Astrocyte of the cerebellum (primary cell): ENCODE measurements at regions not wholly inside any gene's neighbourhood (a gene's known extent, or its start where the extent isn't known, plus 50 kb on each side); places are given as distances from the start of the nearest gene placed in this dataset.

Source experiments
- DNase-seq: peaks from one replicate; pipeline ENCODE4 v3.0.0-alpha.2; 2011; ENCODE audit warnings: low read depth
- H3K4me3 ChIP-seq: 2 replicates; pipeline ENCODE4 v1.5.1; 2011; ENCODE audit warnings: mild to moderate bottlenecking, low read depth, low read length, moderate library complexity
- in situ Hi-C: cut with HindIII; loops from 2 replicates; pipeline ENCODE4 v1.10.0; 2017; ENCODE audit warnings: low sequenced_read_pairs
- TF ChIP-seq, protein P1 (sequence below): IDR thresholded peaks from 2 replicates; pipeline ENCODE4 v1.5.1; 2012; ENCODE audit warnings: low read length, low read depth, moderate library complexity, mild to moderate bottlenecking; ENCODE audit errors: missing control alignments

DNA sequence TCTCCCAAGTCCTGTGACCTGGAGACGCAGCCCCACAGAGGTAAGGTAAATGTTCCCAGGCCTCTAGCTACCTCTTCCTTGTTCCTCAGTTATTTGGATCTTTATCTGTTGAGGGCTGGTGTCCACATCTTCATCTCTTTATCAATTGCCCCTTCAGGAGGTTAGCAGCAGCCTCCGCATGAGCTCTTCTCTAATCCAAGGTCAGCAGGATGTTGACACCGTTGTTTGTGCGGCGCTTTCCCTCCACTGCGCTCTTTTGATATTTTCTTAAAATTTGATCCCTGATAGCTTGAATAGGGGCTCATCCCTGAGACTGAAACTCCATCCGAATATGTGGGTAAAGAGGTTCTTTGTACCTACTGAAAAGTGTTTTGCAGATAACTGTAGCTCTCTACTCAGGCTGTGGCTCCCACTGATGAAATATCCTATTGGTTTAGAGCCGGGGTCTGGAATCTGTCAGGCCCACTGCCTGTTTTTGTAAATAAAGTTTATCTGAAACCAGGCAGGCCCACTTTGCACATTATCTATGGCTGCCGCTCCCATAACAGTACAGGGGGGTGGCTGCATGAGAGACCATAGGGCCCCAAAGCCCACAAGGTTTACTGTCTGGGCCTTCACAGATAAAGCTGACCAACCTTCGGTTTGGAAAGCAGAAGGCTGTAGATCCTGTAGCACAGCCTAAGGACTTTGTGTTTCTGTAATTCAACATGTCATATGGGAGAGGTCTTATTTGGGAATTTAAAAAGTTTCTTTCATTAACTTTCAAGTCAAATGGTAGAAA, 362.6 kb downstream of the QKI start:
- no peak for DNase-seq
- no peak overlapping the region for H3K4me3 ChIP-seq
- TF ChIP-seq, protein P1, sequence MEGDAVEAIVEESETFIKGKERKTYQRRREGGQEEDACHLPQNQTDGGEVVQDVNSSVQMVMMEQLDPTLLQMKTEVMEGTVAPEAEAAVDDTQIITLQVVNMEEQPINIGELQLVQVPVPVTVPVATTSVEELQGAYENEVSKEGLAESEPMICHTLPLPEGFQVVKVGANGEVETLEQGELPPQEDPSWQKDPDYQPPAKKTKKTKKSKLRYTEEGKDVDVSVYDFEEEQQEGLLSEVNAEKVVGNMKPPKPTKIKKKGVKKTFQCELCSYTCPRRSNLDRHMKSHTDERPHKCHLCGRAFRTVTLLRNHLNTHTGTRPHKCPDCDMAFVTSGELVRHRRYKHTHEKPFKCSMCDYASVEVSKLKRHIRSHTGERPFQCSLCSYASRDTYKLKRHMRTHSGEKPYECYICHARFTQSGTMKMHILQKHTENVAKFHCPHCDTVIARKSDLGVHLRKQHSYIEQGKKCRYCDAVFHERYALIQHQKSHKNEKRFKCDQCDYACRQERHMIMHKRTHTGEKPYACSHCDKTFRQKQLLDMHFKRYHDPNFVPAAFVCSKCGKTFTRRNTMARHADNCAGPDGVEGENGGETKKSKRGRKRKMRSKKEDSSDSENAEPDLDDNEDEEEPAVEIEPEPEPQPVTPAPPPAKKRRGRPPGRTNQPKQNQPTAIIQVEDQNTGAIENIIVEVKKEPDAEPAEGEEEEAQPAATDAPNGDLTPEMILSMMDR = no peak
- in situ Hi-C loops = no loop called here

DNA sequence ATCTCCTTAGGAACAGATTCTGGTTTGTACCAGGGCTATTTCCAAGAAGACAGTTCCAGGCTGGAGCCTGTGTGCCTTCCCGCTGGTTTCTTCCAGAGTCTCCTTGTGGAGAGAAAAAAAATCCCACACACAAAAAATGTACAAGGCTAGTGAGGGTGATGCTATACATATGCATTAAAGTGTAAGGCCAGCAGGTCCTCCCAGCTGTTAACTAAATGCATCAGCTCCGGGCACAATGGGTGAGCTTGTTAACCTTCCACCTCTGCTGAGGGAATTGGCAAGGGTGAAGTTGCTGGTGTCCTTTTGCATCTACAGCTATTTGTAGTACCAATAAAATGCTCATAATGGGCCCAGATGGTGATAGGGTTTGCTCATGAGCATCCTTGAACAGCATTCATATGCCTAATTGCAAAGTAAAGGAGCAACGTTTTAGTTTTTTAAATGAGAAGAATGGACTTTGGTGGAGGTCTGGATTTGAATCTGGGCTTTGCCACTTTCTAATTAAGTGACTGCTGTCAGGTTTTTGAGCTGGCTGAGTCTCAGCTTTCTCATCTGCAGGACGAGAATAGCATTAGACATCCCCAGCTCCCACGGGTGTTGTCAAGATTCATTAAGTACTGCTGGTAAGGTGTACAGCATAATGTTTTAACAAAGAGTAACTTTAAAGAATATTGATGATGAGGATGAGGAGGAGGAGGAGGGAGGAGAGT, 361.8 kb downstream of the QKI start:
- no peak overlapping the region for H3K4me3 ChIP-seq
- TF ChIP-seq, protein P1 = no peak
- in situ Hi-C loops = no loop called here
- DNase-seq = no peak

DNA sequence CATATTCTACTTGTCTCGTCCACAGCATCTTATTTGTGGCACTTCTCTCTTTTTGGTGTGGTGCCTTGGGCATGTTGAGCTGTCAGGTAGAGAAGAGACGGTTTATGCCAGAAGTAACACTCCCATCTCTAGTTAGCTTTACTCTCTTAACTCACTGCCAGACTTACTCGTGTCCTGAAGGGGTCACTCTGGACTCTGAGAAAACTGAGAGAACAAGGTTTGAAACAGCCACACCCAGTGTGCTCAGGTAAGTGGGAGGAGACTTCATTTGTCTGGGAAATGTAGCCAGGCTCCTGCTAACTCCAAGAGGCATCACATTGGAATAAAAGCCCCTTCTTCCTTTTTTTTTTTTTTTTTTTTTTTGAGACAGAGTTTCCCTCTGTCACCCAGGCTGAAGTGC, 360.8 kb downstream of the QKI start:
- no peak overlapping the region for H3K4me3 ChIP-seq
- in situ Hi-C loops = no loop called here
- TF ChIP-seq, protein P1 = no peak
- no peak for DNase-seq

DNA sequence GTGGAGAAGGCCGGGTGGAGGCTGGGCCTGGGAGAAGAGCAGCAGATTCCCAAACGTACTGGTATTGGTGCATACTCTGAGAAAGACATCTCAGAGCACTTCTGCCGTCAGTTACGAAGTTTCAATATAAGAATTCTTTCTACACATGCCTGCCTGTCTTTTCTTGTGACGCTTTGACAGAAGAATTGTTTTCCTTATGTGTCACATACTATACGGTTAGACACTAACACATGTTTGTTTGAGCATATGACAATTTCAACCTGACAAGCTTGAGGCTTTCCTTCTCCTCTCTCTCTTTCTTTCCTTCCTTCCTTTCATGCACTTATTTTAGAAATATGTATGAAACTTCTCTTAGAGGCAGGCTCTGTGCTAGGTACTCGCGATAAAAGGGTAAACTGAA, 360.0 kb downstream of the QKI start:
- TF ChIP-seq, protein P1 = no peak
- DNase-seq = no peak
- no peak overlapping the region for H3K4me3 ChIP-seq
- in situ Hi-C loops = no loop called here

DNA sequence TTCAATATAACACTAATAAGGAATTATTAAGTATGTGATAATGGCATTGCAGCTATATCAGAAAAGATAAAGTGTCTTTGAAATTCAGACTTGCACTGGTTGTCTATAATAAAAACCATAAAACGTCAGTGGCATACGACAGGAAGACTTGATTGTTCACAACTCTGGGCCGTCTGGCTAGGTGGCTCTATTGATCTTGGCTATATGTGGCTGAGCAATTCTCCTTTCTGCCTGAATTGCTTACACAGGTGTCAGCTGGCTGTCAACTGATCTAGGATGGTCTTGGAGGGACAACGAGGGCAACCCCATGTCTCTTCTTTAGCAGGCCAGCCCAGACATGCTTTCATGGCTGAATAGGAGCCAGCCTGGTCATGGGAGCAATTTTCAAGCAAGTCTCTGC, 359.1 kb downstream of the QKI start:
- TF ChIP-seq, protein P1 = no peak
- DNase-seq = no peak
- H3K4me3 ChIP-seq = no peak overlapping the region
- in situ Hi-C loops = no loop called here

DNA sequence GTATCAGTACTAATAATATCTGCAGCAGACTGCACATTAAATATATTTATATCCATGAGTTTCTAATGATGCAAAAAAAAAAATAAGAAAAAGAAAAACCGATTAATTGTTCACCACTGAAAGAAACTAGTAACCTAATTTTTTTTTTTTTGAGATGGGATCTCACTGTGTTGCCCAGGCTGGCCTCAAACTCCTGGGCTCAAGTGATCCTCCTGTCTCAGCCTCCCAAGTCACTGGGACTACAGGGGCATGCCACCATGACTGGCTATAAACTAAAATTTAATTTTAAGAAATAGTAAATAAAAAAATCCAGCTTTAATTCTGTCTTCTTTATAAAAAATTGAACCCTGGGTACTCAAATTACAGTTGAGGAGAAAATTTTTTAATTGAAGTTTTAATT, 358.2 kb downstream of the QKI start:
- TF ChIP-seq, protein P1 = no peak
- in situ Hi-C loops = no loop called here

More for the DNA sequence above, 358.2 kb downstream of the QKI start:
- H3K4me3 ChIP-seq = no peak overlapping the region
- DNase-seq = no peak
